ENCODE measurements at regions not wholly inside any gene's neighbourhood (a gene's known extent, or its start where the extent isn't known, plus 50 kb on each side); places are given as distances from the start of the nearest gene placed in this dataset.
A peak's percentile ranks its signal among the peaks of the same experiment; 100 is the strongest.
"Not testable (repeated sequence)": the region's sequence is repeated elsewhere in the genome, so short reads cannot be mapped to it uniquely, and the experiment has no call there.

DNA sequence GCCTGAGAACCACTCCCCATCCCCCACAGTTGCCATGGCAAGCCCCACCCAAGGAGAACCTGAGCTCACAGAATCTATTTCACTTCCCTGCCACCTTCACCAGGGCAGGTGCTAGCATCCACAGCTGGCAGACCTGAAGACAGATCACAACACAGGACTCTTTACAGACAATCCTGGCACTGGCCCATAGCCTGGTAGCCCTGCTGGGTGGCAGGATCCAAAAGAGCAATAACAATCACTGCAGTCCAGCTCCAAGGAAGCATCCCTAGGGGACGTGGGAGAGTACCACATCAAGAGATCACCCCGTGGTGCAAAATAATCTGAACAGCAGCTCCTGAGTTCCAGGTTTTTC lies 463.2 kb upstream of the PIK3R1 start:
- H3K27ac Mint-ChIP-seq: no peak overlapping the region
- H3K4me3 ChIP-seq: no peak overlapping the region

DNA sequence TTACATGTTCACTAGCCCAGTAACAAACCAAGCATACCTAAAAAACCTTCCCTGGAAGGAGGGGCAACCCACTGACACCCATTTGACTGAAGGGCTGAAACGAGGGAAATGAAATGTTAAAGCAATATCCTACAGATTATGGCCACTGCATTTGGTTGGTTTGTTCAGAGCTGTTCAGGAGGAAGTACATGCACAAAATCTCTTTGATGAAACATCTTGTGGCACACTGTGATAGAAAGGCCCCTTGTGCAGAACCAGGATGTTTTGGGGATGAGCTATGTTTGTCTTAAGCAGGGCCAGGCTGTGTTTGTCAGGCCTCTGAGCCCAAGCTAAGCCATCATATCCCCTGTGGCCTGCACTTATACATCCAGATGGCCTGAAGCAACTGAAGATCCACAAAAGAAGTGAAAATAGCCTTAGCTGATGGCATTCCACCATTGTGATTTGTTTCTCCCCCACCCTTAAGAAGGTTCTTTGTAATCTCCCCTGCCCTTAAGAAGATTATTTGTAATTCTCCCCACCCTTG lies 467.3 kb upstream of the PIK3R1 start:
- Mint-ChIP-seq H3K36me3 (peaks cover 4% of the 10 kb centered on the region), H3K4me3 (no peak overlapping the region), H3K27me3 (ENCODE audit: insufficient read depth, low read depth) (no peaks in the 10 kb centered on the region), H3K27ac (no peak overlapping the region), H3K9me3 (peaks cover 33% of the 10 kb centered on the region), H3K4me1 (peaks cover 6% of the 10 kb centered on the region)
- Histone ChIP-seq H3K36me3 (peaks cover 3% of the 10 kb centered on the region), H3K27me3 (no peaks in the 10 kb centered on the region), H2AFZ (replicated peaks) (no peak overlapping the region), H3K4me2 (no peak overlapping the region), H3F3A (ENCODE audit: low read depth) (peaks cover 27% of the 10 kb centered on the region), H4K20me1 (ENCODE audit: low read depth) (no peaks in the 10 kb centered on the region), H3K27ac (peak overlapping the region; percentile 69), H3K9ac (no peak overlapping the region), H3K4me1 (peaks cover 20% of the 10 kb centered on the region), H3K4me3 (no peak overlapping the region), H3K79me2 (ENCODE audit: low read depth) (no peaks in the 10 kb centered on the region), H3K9me3 (ENCODE audit: low read depth) (peaks cover 8% of the 10 kb centered on the region)
- no peak for TF ChIP-seq EZH2phosphoT487 (IDR thresholded peaks at IDR 0.05)
- TF ChIP-seq CTCF (IDR thresholded peaks at IDR 0.05): no peak
- no peak for TF ChIP-seq EZH2 (IDR thresholded peaks at IDR 0.05)
- DNase-seq (ENCODE audit: low spot score): no peak

More for the DNA sequence above, 463.2 kb upstream of the PIK3R1 start:
- H3K4me1 Mint-ChIP-seq: peaks cover 6% of the 10 kb centered on the region
- no peak for DNase-seq (ENCODE audit: low spot score)
- no peaks in the 10 kb centered on the region for H3K36me3 Mint-ChIP-seq
- no peaks in the 10 kb centered on the region for H3K27me3 Mint-ChIP-seq (ENCODE audit: insufficient read depth, low read depth)
- peaks cover 38% of the 10 kb centered on the region for H3K9me3 Mint-ChIP-seq
- H3K4me2 ChIP-seq: no peak overlapping the region
- H3K4me3 Mint-ChIP-seq: no peak overlapping the region
- H4K20me1 ChIP-seq (ENCODE audit: low read depth): no peaks in the 10 kb centered on the region
- H3K9me3 ChIP-seq (ENCODE audit: low read depth): peaks cover 14% of the 10 kb centered on the region
- TF ChIP-seq EZH2phosphoT487 (IDR thresholded peaks at IDR 0.05) (no peak), EZH2 (IDR thresholded peaks at IDR 0.05) (no peak), CTCF (IDR thresholded peaks at IDR 0.05) (no peak)
- H3F3A ChIP-seq (ENCODE audit: low read depth): peaks cover 21% of the 10 kb centered on the region
- H3K36me3 ChIP-seq: peaks cover 6% of the 10 kb centered on the region
- H2AFZ ChIP-seq (replicated peaks): no peak overlapping the region
- H3K27ac ChIP-seq: no peak overlapping the region
- H3K79me2 ChIP-seq (ENCODE audit: low read depth): no peaks in the 10 kb centered on the region
- H3K27me3 ChIP-seq: no peaks in the 10 kb centered on the region
- no peak overlapping the region for H3K9ac ChIP-seq
- H3K4me1 ChIP-seq: peaks cover 20% of the 10 kb centered on the region

DNA sequence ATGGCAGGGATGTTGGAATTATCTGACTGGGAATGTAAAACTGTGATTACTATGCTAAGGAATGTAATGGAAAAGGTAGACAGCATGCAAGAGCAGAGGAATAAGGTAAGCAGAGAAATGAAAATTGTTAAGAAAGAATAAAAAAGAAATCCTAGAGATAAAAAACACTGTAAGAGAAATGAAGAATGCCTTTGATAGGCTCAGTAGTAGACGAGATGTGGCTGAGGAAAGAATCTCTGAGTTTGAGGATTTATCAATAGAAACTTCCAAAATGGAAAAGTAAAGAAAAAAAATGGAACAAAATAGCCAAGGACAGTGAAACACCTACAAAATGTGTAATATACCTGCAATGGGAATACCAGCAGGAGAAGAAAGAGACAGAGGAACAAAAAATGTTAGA lies 468.5 kb upstream of the PIK3R1 start:
- peaks cover 27% of the 10 kb centered on the region for H3F3A ChIP-seq (ENCODE audit: low read depth)
- H3K4me1 ChIP-seq: peaks cover 18% of the 10 kb centered on the region
- no peaks in the 10 kb centered on the region for H4K20me1 ChIP-seq (ENCODE audit: low read depth)
- no peak overlapping the region for H3K4me3 ChIP-seq
- Mint-ChIP-seq H3K4me3 (no peak overlapping the region), H3K27me3 (ENCODE audit: insufficient read depth, low read depth) (no peaks in the 10 kb centered on the region), H3K4me1 (peaks cover 6% of the 10 kb centered on the region), H3K27ac (no peak overlapping the region), H3K36me3 (peaks cover 4% of the 10 kb centered on the region), H3K9me3 (peaks cover 23% of the 10 kb centered on the region)
- no peak for TF ChIP-seq EZH2phosphoT487 (IDR thresholded peaks at IDR 0.05)
- TF ChIP-seq CTCF (IDR thresholded peaks at IDR 0.05): no peak
- no peak for TF ChIP-seq EZH2 (IDR thresholded peaks at IDR 0.05)
- no peak overlapping the region for H3K4me2 ChIP-seq
- no peaks in the 10 kb centered on the region for H3K36me3 ChIP-seq
- H3K9ac ChIP-seq: no peak overlapping the region
- DNase-seq (ENCODE audit: low spot score): no peak
- H3K9me3 ChIP-seq (ENCODE audit: low read depth): peaks cover 8% of the 10 kb centered on the region
- H3K79me2 ChIP-seq (ENCODE audit: low read depth): no peaks in the 10 kb centered on the region
- no peak overlapping the region for H3K27ac ChIP-seq
- H3K27me3 ChIP-seq: no peaks in the 10 kb centered on the region
- no peak overlapping the region for H2AFZ ChIP-seq (replicated peaks)

GRCh38 chr5:67746608-67747007 lies 468.9 kb upstream of the PIK3R1 start:
- H3K36me3 ChIP-seq; DNase-seq (ENCODE audit: low spot score); H3K36me3 Mint-ChIP-seq; H3K9ac ChIP-seq; H3K4me1 Mint-ChIP-seq; H3K27me3 Mint-ChIP-seq (ENCODE audit: insufficient read depth, low read depth); H3K4me3 ChIP-seq; H3K9me3 ChIP-seq (ENCODE audit: low read depth); H3K27me3 ChIP-seq; H3K79me2 ChIP-seq (ENCODE audit: low read depth); H2AFZ ChIP-seq (replicated peaks); H3K27ac Mint-ChIP-seq; H3K4me3 Mint-ChIP-seq; H4K20me1 ChIP-seq (ENCODE audit: low read depth); H3K4me2 ChIP-seq; H3K27ac ChIP-seq: not testable (repeated sequence)
- peaks cover 15% of the 10 kb centered on the region for H3K4me1 ChIP-seq
- H3K9me3 Mint-ChIP-seq: peaks cover 23% of the 10 kb centered on the region
- peaks cover 27% of the 10 kb centered on the region for H3F3A ChIP-seq (ENCODE audit: low read depth)

Measured in neural progenitor cell (in vitro differentiated cells).